ENCODE measurements at regions not wholly inside any gene's neighbourhood (a gene's known extent, or its start where the extent isn't known, plus 50 kb on each side); places are given as distances from the start of the nearest gene placed in this dataset.

DNA sequence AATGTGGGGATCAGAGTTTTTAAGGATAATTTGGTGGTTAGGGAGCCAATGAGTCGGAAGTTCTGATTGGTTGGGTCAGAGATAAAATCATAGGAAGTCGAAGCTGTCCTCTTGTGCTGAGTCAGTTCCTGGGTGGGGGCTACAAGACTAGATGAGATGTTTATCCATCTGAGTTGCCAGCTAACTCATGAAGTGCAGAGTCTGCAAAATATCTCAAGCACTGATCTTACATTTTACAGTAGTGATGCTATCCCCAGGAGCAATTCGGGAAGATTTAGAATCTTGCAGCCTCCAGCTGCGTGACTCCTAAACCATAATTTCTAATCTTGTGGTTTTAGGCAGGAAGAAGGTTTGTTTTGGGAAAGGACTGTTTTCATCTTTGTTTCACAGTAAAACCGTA lies 565.8 kb upstream of the SPANXN1 start:
- H3K4me3 ChIP-seq = no peak overlapping the region
- DNase-seq (no peak), ATAC-seq (ENCODE audit: insufficient read depth, low FRiP score) (no peak)
- H3K9me3 ChIP-seq (ENCODE audit: control insufficient read depth in 4 of 4, insufficient read depth in 3 of 4, low read length in 3 of 4) = no peaks in the 10 kb centered on the region
- H3K9ac ChIP-seq (ENCODE audit: insufficient read depth in 1 of 2, low read length in 2 of 2) = no peak overlapping the region
- no peaks in the 10 kb centered on the region for H3K27me3 ChIP-seq (ENCODE audit: control insufficient read depth in 3 of 3, insufficient read depth in 3 of 3, low read length in 2 of 3)
- no peak for TF ChIP-seq CTCF (IDR thresholded peaks at IDR 0.05; ENCODE audit: control extremely low read depth, extremely low read depth)
- 67 to 71% methylated on average over 5 of the region's 5 CpGs for WGBS, 2 donors
- no peak overlapping the region for H3K27ac ChIP-seq (ENCODE audit: low read depth in 1 of 2, low read length in 1 of 2)
- H3K4me1 ChIP-seq (ENCODE audit: control insufficient read depth in 5 of 5, insufficient read depth in 5 of 5, low read length in 5 of 5) = no peaks in the 10 kb centered on the region
- no peaks in the 10 kb centered on the region for H3K36me3 ChIP-seq (ENCODE audit: control insufficient read depth in 4 of 4, insufficient read depth in 4 of 4, low read length in 4 of 4)

DNA sequence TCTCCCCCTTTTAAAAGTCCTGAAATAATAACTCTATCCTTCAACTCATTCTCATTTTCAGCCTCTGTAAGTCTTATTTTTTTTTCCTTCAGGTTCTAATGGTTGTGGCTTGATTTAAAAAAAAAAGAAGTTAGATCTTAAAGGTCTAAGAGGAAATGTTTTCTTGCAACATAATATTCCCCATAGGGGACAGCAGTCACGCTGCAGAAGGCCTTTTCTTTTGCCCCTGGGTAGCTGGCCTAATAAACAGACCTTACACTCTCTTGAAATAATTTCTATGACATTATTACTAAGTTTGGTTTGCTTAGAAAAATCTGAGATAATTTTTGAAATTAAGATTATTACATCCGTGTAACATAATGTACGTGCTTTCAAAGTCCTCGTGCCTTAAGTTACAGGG lies 564.1 kb upstream of the SPANXN1 start:
- Histone ChIP-seq H3K4me1 (ENCODE audit: control insufficient read depth in 5 of 5, insufficient read depth in 5 of 5, low read length in 5 of 5) (no peaks in the 10 kb centered on the region), H3K9me3 (ENCODE audit: control insufficient read depth in 4 of 4, insufficient read depth in 3 of 4, low read length in 3 of 4) (no peaks in the 10 kb centered on the region), H3K27ac (ENCODE audit: low read depth in 1 of 2, low read length in 1 of 2) (no peak overlapping the region), H3K9ac (ENCODE audit: insufficient read depth in 1 of 2, low read length in 2 of 2) (no peak overlapping the region), H3K36me3 (ENCODE audit: control insufficient read depth in 4 of 4, insufficient read depth in 4 of 4, low read length in 4 of 4) (no peaks in the 10 kb centered on the region), H3K27me3 (ENCODE audit: control insufficient read depth in 3 of 3, insufficient read depth in 3 of 3, low read length in 2 of 3) (no peaks in the 10 kb centered on the region), H3K4me3 (no peak overlapping the region)
- TF ChIP-seq CTCF (IDR thresholded peaks at IDR 0.05; ENCODE audit: control extremely low read depth, extremely low read depth) = no peak
- 74 to 88% methylated on average over 4 of the region's 4 CpGs for WGBS, 2 donors
- ATAC-seq (ENCODE audit: insufficient read depth, low FRiP score) (no peak), DNase-seq (no peak)

DNA sequence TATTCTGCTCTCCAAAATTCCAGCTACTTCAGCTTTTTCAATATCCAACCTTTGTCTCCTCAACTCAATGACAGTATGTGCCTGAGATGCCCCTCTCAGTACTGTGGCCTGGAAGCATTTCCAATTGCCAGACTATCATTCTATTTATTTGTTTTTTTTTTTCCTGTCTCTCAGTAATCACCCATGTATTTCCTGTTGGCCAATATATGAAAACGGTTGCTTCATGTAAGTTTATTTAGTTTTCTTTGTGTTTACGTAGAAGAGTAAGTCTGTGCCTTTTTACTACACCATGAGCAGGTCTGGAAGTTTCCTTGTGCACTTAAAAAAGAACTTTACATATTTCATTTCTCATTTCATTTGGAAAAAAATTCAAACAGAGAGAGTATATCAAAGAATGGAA lies 537.5 kb upstream of the SPANXN1 start:
- WGBS, 2 donors = 56 to 61% methylated on average over 2 of the region's 2 CpGs
- Histone ChIP-seq H3K4me1 (ENCODE audit: control insufficient read depth in 5 of 5, insufficient read depth in 5 of 5, low read length in 5 of 5) (no peaks in the 10 kb centered on the region), H3K4me3 (no peak overlapping the region), H3K27me3 (ENCODE audit: control insufficient read depth in 3 of 3, insufficient read depth in 3 of 3, low read length in 2 of 3) (no peaks in the 10 kb centered on the region), H3K36me3 (ENCODE audit: control insufficient read depth in 4 of 4, insufficient read depth in 4 of 4, low read length in 4 of 4) (no peaks in the 10 kb centered on the region), H3K27ac (ENCODE audit: low read depth in 1 of 2, low read length in 1 of 2) (no peak overlapping the region), H3K9ac (ENCODE audit: insufficient read depth in 1 of 2, low read length in 2 of 2) (no peak overlapping the region), H3K9me3 (ENCODE audit: control insufficient read depth in 4 of 4, insufficient read depth in 3 of 4, low read length in 3 of 4) (no peaks in the 10 kb centered on the region)
- DNase-seq (no peak), ATAC-seq (ENCODE audit: insufficient read depth, low FRiP score) (no peak)
- no peak for TF ChIP-seq CTCF (IDR thresholded peaks at IDR 0.05; ENCODE audit: control extremely low read depth, extremely low read depth)

DNA sequence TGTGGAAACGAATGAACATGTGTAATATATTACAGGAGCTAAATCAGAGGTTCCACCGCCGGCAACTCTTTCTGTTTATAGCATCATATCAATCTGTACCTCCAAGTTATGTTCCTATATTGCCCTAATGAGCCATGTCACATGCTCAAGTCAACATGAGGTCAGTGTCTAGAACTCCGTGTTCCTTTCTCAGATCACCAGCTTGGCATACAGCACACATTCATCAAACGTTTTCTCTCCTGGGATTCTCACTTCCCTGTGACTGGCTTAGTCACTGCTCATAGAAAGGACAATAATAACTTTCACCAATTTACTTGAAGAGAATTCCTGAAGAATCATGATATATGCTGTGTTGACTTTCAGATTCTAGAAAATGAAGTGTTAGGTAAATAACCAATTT lies 532.0 kb upstream of the SPANXN1 start:
- Histone ChIP-seq H3K9me3 (ENCODE audit: control insufficient read depth in 4 of 4, insufficient read depth in 3 of 4, low read length in 3 of 4) (no peaks in the 10 kb centered on the region), H3K36me3 (ENCODE audit: control insufficient read depth in 4 of 4, insufficient read depth in 4 of 4, low read length in 4 of 4) (no peaks in the 10 kb centered on the region), H3K4me3 (no peak overlapping the region), H3K9ac (ENCODE audit: insufficient read depth in 1 of 2, low read length in 2 of 2) (no peak overlapping the region), H3K4me1 (ENCODE audit: control insufficient read depth in 5 of 5, insufficient read depth in 5 of 5, low read length in 5 of 5) (no peaks in the 10 kb centered on the region), H3K27ac (ENCODE audit: low read depth in 1 of 2, low read length in 1 of 2) (no peak overlapping the region), H3K27me3 (ENCODE audit: control insufficient read depth in 3 of 3, insufficient read depth in 3 of 3, low read length in 2 of 3) (no peaks in the 10 kb centered on the region)
- no peak for ATAC-seq (ENCODE audit: insufficient read depth, low FRiP score)
- peak in 1 of 3 donors; percentile 1 for DNase-seq
- 65 to 77% methylated on average over 5 of the region's 5 CpGs for WGBS, 2 donors
- no peak for TF ChIP-seq CTCF (IDR thresholded peaks at IDR 0.05; ENCODE audit: control extremely low read depth, extremely low read depth)
